Cerebellar cortex (tissue), 1 donor: ENCODE measurements at regions not wholly inside any gene's neighbourhood (a gene's known extent, or its start where the extent isn't known, plus 50 kb on each side); places are given as distances from the start of the nearest gene placed in this dataset.

Experiments
- DNase-seq: peaks from one replicate; pipeline ENCODE4 v3.0.0-alpha.2; 2015; ENCODE audit warnings: low spot score

- DNase-seq: no peak
Observed at GRCh38 chr22:47997612-47998011, 1235.2 kb downstream of the TBC1D22A start.

GRCh38 chr22:47997052-47997590 is 1234.7 kb downstream of the TBC1D22A start:
- no peak for DNase-seq

- no peak for DNase-seq
Observed at GRCh38 chr22:47996446-47996857, 1234.0 kb downstream of the TBC1D22A start.

GRCh38 chr22:47995718-47996117 is 1233.3 kb downstream of the TBC1D22A start:
- no peak for DNase-seq

GRCh38 chr22:47995264-47995627 is 1232.8 kb downstream of the TBC1D22A start:
- DNase-seq: no peak

- DNase-seq: no peak
Observed at GRCh38 chr22:47994601-47995263, 1232.3 kb downstream of the TBC1D22A start.

- no peak for DNase-seq
Observed at GRCh38 chr22:47994045-47994444, 1231.6 kb downstream of the TBC1D22A start.

GRCh38 chr22:47990481-47990880 is 1228.0 kb downstream of the TBC1D22A start:
- DNase-seq: peak; percentile 96

GRCh38 chr22:47987885-47988515 is 1225.5 kb downstream of the TBC1D22A start:
- DNase-seq: no peak

GRCh38 chr22:47976219-47976618 is 1213.8 kb downstream of the TBC1D22A start:
- no peak for DNase-seq

- DNase-seq: peak; percentile 69
Observed at GRCh38 chr22:47967831-47968230, 1205.4 kb downstream of the TBC1D22A start.

- no peak for DNase-seq
Observed at GRCh38 chr22:47966316-47966715, 1203.9 kb downstream of the TBC1D22A start.

- DNase-seq: no peak
Observed at GRCh38 chr22:47965896-47966295, 1203.4 kb downstream of the TBC1D22A start.

GRCh38 chr22:47965066-47965465 is 1202.6 kb downstream of the TBC1D22A start:
- DNase-seq: no peak

GRCh38 chr22:47963660-47964059 is 1201.2 kb downstream of the TBC1D22A start:
- DNase-seq: no peak

- no peak for DNase-seq
Observed at GRCh38 chr22:47957649-47958048, 1195.2 kb downstream of the TBC1D22A start.

- no peak for DNase-seq
Observed at GRCh38 chr22:47954107-47954506, 1191.7 kb downstream of the TBC1D22A start.

- no peak for DNase-seq
Observed at GRCh38 chr22:47944941-47945340, 1182.5 kb downstream of the TBC1D22A start.

GRCh38 chr22:47943729-47944700 is 1181.6 kb downstream of the TBC1D22A start:
- DNase-seq: no peak

GRCh38 chr22:47940211-47940610 is 1177.8 kb downstream of the TBC1D22A start:
- no peak for DNase-seq

- no peak for DNase-seq
Observed at GRCh38 chr22:47933891-47934290, 1171.4 kb downstream of the TBC1D22A start.

- no peak for DNase-seq
Observed at GRCh38 chr22:47933226-47933625, 1170.8 kb downstream of the TBC1D22A start.
